Neural cell (in vitro differentiated cells): ENCODE measurements at regions not wholly inside any gene's neighbourhood (a gene's known extent, or its start where the extent isn't known, plus 50 kb on each side); places are given as distances from the start of the nearest gene placed in this dataset.

Experiments
- CTCF ChIP-seq: fragments of 450-650 bp; IDR thresholded peaks from 2 replicates; pipeline ENCODE4 v1.5.1; 2014; ENCODE audit warnings: antibody characterized with exemption, mild to moderate bottlenecking, moderate library complexity; ENCODE audit not compliant: poor library complexity, severe bottlenecking
- MXI1 ChIP-seq: fragments of 450-650 bp; conservative IDR thresholded peaks from 2 replicates; pipeline ENCODE4 v1.6.1; 2014; ENCODE audit warnings: antibody characterized with exemption, mild to moderate bottlenecking; ENCODE audit not compliant: poor library complexity, severe bottlenecking
- POLR2AphosphoS5 ChIP-seq: IDR thresholded peaks from 2 replicates; pipeline ENCODE4 v1.6.1; 2012
- RAD21 ChIP-seq: fragments of 450-650 bp; conservative IDR thresholded peaks from 2 replicates; pipeline ENCODE4 v1.6.1; 2014; ENCODE audit warnings: antibody characterized with exemption, mild to moderate bottlenecking, moderate library complexity

GRCh38 chr2:4181062-4181461 lies 477.7 kb downstream of the DCDC2C start:
- TF ChIP-seq CTCF (no peak), MXI1 (no peak), POLR2AphosphoS5 (no peak), RAD21 (no peak)
